NCI-H2196 (cell line): ENCODE measurements at regions not wholly inside any gene's neighbourhood (a gene's known extent, or its start where the extent isn't known, plus 50 kb on each side); places are given as distances from the start of the nearest gene placed in this dataset.
"Not testable (repeated sequence)": the region's sequence is repeated elsewhere in the genome, so short reads cannot be mapped to it uniquely, and the experiment has no call there.

Source experiments
- DNase-seq: peaks from one replicate; lab custom pipeline; 2025; ENCODE audit not compliant: unreplicated experiment; lab: John Stamatoyannopoulos, UW

DNA sequence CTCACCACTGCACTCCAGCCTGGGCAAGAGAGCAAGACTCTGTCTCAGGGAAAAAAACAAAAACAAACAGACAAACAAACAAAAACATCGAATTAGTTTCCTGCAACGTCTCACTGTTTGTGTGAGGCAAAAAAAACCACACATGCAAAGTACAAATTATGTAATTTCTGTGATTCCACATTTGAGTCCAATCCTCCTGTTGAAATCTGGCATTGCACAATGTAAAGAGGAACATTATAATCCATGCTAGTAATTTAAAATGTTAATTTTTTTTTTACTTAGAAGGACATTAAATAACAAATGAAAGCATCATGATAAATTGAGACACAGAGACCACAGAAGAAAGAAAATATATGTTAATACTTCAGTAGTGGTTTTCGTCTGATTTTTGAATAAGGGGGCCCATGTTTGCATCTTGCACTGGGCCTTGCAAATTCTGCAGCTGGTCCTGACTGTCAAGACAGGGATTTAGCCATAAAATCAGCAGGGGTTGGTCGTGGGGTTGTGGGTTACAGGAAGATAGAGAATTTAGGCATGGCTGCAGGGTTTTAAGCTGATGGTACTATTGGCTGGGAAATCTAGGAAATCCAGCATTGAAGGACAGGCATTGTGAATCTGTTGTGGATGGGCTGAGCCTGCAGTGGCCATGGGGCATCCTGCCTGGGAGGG, 102.6 kb upstream of the ALDH3B2 start:
- DNase-seq, result no peak

DNA sequence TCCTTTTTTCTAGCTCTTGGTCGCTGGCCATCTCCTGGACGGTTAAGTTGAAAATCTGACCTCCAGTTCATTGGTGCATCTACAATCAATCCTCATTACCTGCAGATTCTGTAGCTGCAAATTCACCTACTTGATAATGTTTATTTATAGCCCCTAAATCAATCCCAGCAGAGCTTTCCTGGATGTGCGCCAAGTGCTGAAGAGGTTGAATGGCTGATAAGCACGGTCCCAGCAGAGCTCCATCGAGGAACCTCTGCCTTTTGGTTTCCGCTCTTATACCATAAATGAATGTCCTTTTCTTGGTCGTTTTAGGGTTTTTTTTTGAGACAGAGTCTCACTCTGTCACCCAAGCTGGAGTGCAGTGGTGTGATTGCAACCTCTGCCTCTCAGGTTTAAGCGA, 99.8 kb upstream of the ALDH3B2 start:
- not testable (repeated sequence) for DNase-seq

DNA sequence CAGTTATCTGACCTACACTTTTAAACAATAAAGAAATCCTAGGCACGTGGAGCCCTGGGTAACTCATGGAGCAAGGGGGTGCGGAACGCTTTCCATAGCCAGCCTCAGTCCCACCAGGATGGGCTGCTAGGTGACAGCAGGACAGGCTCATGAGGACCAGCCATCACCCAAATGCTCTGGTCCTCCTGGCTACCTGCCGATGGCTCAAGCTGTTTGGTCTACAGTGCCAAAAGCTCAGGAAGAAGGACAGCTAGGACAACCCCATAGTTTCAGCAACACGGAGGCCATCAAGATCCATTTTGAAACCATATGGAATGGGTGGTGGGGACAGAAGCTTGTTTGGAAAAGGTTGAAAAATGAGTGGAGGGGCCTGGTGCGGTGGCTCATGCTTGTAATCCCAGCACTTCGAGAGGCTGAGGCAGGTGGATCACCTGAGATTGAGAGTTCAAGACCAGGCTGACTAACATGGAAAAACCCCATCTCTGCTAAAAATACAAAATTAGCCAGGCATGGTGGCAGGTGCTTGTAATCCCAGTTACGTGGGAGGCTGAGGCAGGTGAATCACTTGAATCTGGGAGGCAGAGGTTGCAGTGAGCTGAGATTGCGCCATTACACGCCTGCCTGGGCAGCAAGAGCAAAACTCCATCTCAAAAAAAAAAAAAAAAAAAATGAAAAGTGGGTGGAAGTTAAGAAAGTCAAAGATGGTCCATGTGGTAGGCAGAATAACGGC, 93.7 kb upstream of the ALDH3B2 start:
- not testable (repeated sequence) for DNase-seq

DNA sequence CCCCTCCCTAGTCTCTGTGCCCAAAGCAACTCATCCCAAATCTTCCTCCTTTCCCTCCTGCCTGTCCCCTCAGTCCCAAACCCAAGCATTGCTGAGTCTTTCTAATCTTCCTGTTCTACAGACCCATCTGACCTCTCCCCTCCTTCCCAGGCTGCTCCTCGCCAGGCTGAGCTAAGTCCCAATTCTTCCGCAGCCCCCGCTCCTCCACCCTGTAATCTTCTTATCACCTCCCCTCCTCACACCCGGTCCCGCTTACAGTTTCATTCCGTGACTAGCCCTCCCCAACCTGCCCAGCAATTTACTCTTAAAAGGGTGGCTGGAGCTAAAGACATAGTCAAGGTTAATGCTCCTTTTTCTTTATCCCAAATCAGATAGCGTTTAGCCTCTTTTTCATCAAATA, 86.8 kb upstream of the ALDH3B2 start:
- DNase-seq, result not testable (repeated sequence)

DNA sequence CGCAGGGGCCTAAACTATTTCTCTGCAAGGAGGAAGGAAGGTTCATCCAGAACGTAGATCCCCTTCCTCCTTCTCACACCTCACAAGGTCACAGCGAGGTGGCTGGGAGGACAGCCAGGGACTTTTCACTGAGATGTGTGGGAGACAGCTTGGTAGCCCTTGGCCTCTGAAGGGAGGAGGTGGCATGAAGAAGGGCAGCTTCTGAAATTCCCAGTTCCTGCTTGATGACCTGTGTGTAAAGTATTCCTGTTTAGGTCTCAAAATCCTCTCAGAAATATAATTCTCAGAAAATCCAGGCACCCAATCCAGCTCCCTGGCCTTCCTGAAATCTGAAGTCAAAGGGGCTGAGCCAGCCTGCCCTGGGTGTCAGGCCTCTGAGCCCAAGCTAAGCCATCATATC, 84.9 kb upstream of the ALDH3B2 start:
- not testable (repeated sequence) for DNase-seq

DNA sequence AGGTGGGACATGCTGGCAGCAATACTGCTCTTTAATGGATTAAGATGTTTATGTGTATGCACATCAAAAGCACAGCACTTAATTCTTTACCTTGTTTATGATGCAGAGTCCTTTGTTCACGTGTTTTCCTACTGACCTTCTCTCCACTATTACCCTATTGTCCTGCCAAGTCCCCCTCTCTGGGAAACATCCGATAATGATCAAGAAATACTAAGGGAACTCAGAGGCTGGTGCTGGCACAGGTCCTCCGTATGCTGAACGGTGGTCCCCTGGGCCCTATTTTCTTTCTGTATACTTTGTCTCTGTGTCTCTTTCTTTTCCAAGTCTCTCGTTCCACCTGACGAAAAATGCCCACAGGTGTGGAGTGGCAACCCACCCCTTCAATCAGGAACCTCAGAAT, 84.0 kb upstream of the ALDH3B2 start:
- DNase-seq, result not testable (repeated sequence)

DNA sequence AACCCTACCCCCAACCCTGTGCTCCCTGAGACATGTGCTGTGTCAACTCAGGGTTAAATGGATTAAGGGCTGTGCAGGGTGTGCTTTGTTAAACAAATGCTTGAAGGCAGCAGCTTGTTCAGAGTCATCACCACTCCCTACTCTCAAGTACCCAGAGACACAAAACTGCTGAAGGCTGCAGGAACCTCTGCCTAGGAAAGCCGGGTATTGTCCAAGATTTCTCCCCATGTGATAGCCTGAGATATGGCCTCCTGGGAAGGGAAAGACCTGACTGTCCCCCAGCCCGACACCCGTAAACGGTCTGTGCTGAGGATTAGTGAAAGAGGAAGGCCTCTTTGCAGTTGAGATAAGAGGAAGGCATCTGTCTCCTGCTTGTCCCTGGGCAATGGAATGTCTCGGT, 83.6 kb upstream of the ALDH3B2 start:
- not testable (repeated sequence) for DNase-seq

DNA sequence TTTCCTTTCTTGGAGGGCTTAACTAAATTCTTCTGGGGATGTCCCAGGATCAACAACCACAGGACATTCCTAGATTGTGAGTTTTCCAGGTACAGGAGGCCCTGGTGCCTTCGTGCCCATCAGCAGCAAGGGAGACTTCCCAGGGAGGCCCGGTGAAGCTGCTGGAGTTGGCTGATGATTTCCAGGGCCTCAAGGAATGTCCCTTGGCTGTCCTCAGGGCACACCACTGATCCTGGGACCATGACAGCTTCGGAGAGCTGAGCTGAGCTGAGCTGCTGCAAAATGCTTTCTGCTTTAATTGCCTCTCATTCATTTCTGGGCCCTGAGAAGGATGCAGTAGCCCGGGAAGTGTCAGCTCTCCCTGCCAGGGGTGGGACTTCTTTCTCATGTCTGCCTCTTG, 79.4 kb upstream of the ALDH3B2 start:
- not testable (repeated sequence) for DNase-seq

DNA sequence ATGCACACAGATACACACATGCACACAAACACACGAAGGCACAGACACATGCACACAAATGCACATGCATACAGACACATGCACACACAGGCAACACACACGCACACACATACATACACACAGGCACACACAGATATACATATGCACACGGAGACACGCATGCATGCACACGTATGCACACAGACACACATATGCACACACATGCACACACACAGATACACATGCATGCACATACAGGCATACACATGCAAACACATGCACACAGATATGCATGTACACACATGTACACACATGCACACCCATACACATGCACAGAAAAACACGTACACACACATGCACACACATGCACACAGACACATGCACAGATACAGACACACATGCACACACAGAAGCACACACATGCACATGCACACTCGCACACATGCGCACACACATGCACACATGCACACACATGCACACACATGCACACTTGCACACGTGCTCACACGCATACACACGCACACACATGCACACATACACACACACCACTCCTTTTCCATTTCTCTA, 70.8 kb upstream of the ALDH3B2 start:
- DNase-seq, result no peak

DNA sequence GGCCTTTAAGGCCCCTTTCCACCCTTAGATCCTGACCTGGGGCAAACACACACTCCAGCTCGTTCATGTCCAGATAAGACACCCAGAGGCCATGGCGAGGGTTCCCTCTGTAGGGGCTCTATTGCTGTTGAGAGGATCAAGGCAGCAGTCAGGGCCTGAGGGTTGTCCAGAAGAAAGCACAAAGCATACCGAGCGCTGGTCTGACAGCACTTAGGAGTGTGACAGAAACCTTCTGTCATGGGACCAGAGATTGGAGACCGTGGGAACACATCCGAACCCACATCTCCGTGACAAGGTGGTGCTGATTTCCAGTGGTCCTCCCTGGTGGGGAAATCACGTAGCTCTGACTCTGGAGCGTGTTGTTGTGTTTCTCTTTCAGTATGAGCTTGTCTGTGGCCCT, 69.8 kb upstream of the ALDH3B2 start:
- DNase-seq, result not testable (repeated sequence)

DNA sequence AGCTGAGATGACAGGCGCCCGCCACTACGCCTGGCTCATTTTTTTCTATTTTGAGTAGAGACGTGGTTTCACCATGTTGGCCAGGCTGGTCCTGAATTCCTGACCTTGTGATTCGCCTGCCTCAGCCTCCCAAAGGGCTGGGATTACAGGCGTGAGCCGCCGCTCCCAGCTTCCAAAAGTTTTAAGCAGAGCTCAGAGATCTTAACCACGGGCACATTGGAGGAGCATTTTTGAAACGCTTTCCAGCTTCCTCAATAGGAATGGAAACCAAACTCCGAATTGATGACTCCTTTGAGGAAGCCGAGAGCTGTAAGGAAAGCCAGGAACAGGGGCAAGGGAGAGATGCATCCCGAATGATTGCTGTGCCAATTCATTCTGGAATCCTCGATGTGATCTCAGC, 63.8 kb upstream of the ALDH3B2 start:
- DNase-seq, result not testable (repeated sequence)

DNA sequence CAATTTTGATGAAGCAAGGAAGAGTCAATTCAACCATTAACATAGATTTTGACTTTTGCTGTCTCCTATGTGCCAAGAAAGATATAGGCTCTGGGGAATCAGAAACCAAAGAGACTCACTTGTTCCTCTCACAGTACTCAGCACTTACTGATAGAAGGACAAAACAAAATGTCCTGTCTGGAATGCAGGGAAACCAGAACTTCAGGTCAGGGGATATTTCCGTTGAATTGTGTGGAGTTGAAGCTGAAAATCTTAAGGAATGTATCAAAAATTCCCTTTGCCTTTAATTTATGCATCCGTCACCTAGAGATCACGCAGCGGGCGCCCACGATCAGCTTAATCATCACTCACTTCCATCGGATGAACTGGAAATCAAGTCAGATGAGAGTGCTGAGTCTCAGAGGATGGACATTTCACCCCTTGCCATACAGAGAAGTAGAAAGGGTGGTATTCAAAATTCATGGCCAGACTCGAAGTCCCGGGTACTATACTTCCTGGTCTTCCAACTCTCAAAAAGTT, 63.2 kb upstream of the ALDH3B2 start:
- not testable (repeated sequence) for DNase-seq

DNA sequence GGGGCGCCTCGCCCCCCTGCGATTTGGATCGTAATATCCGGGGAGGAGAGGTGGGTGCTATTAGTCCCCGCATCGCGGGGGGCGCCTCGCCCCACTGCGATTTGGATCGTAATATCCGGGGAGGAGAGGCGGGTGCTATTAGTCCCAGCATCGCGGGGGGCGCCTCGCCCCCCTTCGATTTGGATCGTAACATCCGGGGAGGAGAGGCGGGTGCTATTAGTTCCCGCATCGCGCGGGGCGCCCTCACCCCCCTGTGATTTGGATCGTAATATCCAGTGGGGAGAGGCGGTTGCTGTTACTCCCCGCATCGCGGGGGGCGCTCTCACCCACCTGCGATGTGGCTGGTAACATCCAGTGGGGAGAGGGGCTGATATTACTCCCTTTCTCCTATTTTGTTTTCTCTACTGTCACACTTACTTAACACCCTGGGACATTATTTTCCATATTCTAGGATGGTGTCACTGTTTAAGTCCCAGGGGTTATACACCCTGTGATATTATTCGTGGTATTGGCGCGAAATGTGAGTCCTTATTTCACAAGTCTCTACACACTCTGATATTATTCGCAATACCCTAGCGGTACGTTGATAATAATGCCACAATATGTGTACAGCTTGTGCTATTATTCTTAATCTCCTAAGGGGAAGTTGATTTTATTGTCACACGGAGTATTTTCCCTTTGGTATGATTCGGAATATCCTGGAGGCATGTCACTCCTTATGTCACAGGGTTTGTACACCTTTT, 57.8 kb upstream of the ALDH3B2 start:
- DNase-seq, result peak; percentile 50

DNA sequence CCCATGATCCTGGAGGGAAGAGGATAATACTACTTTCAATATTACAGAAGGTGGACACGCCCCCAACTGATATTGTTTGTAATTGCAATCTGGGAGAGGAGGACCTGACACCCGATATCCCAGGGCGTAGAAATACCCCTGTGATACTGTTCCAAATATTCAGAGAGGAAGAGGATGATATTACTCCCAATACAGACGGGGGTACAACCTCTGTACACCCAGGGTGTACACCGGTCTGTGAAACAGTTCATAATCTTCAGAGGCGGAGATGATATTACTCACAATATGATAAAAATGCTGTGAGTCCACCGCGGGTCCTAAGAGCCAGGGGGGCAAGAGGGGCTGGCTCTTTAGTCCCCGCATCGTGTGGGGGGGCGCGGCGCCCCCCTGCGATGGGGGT, 57.2 kb upstream of the ALDH3B2 start:
- DNase-seq, result no peak

DNA sequence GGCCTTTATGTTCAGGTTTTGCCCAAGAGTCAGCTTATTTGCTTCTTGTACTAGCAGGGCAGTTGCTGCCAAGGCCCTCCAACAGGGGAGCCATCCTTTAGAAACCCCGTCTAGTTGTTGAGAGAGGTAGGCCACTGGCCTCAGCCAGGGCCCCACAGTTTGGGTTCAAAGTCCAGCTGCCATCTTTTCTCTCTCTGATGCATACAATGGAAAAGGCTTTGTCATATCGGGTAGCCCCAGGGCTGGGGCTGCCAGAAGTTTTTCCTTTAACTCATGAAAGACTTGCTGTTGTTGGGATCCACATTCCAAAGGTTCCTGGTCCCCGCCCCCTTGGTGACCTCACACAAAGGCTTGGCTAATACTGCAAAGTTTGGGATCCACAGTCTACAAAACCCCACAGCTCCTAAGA, 53.7 kb upstream of the ALDH3B2 start:
- DNase-seq, result not testable (repeated sequence)

DNA sequence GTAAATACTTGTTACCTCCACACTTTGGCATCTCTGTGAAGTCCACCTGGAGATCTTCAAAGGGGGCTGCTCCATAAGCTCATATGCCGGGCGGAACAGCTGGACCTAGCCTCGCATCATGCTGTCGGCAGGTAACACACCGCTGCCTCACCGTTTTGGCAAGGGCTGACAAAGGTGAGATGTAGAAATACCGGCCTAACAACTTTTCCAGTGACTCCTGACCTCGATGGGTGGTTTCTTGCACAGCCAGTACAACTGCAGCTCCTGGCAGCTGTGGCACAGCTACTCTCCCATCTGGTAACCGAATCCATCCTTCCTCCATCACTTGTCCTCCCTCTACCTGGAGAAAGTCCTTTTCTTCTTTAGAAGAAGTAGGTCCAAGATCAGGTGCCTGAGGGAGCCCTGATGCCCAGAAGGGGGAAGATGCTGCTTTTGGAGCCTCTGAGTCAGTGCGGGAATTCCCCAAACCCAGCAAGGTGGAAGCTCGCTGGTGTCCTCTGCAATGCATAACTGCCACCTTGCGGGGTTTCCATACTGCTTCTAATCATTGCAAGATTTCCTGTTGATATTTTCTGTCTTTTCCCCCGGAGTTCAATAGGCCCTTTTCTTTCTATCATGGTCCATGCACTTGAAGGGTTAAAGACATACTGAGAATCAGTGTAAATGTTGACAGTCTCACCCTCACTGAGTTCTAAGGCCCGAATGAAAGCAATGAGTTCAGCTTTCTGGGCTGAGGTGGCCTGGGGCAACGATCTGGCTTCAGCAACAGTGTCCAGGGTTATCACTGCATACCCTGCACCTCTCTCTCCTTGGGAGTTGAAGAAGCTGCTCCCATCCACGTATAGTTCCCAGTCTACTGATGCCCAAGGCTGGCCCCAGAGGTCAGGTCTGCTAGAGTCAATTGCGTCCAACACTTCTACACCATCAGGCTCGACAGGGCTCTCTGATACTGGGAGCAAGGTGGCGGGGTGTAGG, 52.9 kb upstream of the ALDH3B2 start:
- DNase-seq, result not testable (repeated sequence)
